Liver (tissue), 8 donors: ENCODE measurements at regions not wholly inside any gene's neighbourhood (a gene's known extent, or its start where the extent isn't known, plus 50 kb on each side); places are given as distances from the start of the nearest gene placed in this dataset.

ENCODE experiments used
- DNase-seq: peaks from one replicate; pipeline ENCODE4 v3.0.0-alpha.2; 2017; ENCODE audit warnings: low spot score
- H3K27ac ChIP-seq, 2 donors: one replicate each; pipeline ENCODE4 v1.7.0; 2013; ENCODE audit warnings: inconsistent platforms in 2 of 2, low read length in 2 of 2, control low read depth in 1 of 2, low read depth in 1 of 2, mild to moderate bottlenecking in 1 of 2
- H3K27me3 ChIP-seq, 4 donors: one replicate each; pipeline versions ENCODE4 v1.6.1 to v1.7.0; 2013; ENCODE audit warnings: low read length in 3 of 4, inconsistent platforms in 1 of 4, mild to moderate bottlenecking in 1 of 4, moderate library complexity in 1 of 4; ENCODE audit not compliant: control insufficient read depth in 4 of 4, insufficient read depth in 4 of 4
- H3K36me3 ChIP-seq, 4 donors: one replicate each; pipeline versions ENCODE4 v1.6.1 to v1.7.0; 2013; ENCODE audit warnings: low read length in 3 of 4, mild to moderate bottlenecking in 3 of 4, low read depth in 1 of 4, moderate library complexity in 1 of 4; ENCODE audit not compliant: control insufficient read depth in 4 of 4, insufficient read depth in 3 of 4
- H3K4me1 ChIP-seq, 4 donors: one replicate each; pipeline versions ENCODE4 v1.6.1 to v1.7.0; 2013; ENCODE audit warnings: low read length in 3 of 4, mild to moderate bottlenecking in 3 of 4, moderate library complexity in 1 of 4; ENCODE audit not compliant: control insufficient read depth in 4 of 4, insufficient read depth in 4 of 4
- H3K4me3 ChIP-seq, 3 donors: one replicate each; pipeline versions ENCODE4 v1.6.1 to v1.7.0; 2013; ENCODE audit warnings: low read length in 3 of 3, control low read depth in 1 of 3, low read depth in 1 of 3, mild to moderate bottlenecking in 1 of 3
- H3K9ac ChIP-seq, 2 donors: one replicate each; pipeline ENCODE4 v1.7.0; 2013; ENCODE audit warnings: low read length in 2 of 2, mild to moderate bottlenecking in 2 of 2, moderate library complexity in 2 of 2, control low read depth in 1 of 2, low read depth in 1 of 2
- H3K9me3 ChIP-seq, 4 donors: one replicate each; pipeline versions ENCODE4 v1.6.1 to v1.7.0; 2013; ENCODE audit warnings: low read length in 3 of 4; ENCODE audit not compliant: control insufficient read depth in 4 of 4
- EGR1 ChIP-seq, 2 donors: IDR thresholded peaks; 2 replicates each; pipeline ENCODE4 v1.6.1; 2016 to 2018; ENCODE audit warnings: antibody characterized with exemption in 2 of 2, low read depth in 2 of 2
- FOXA1 ChIP-seq: IDR thresholded peaks from 2 replicates; pipeline ENCODE4 v1.6.1; 2016; ENCODE audit warnings: antibody characterized with exemption
- FOXA2 ChIP-seq: IDR thresholded peaks from 2 replicates; pipeline ENCODE4 v1.6.1; 2016; ENCODE audit warnings: antibody characterized with exemption
- GABPA ChIP-seq, 2 donors: IDR thresholded peaks in 1 of 2; conservative IDR thresholded peaks in 1 of 2; 2 replicates each; pipeline ENCODE4 v1.6.1; 2016; ENCODE audit warnings: antibody characterized with exemption in 2 of 2, mild to moderate bottlenecking in 1 of 2, moderate library complexity in 1 of 2
- HNF4A ChIP-seq, 2 donors: conservative IDR thresholded peaks; 2 replicates each; pipeline ENCODE4 v1.6.1; 2016; ENCODE audit warnings: antibody characterized with exemption in 2 of 2, mild to moderate bottlenecking in 2 of 2
- HNF4G ChIP-seq: IDR thresholded peaks from 2 replicates; pipeline ENCODE4 v1.6.1; 2016; ENCODE audit warnings: antibody characterized with exemption
- JUND ChIP-seq, 2 donors: IDR thresholded peaks; 2 replicates each; pipeline ENCODE4 v1.6.1; 2016; ENCODE audit warnings: antibody characterized with exemption in 2 of 2
- NR2F2 ChIP-seq: IDR thresholded peaks from 2 replicates; pipeline ENCODE4 v1.6.1; 2016; ENCODE audit warnings: antibody characterized with exemption
- RAD21 ChIP-seq, 2 donors: IDR thresholded peaks; 2 replicates each; pipeline ENCODE4 v1.6.1; 2016; ENCODE audit warnings: antibody characterized with exemption in 2 of 2, mild to moderate bottlenecking in 2 of 2
- RXRA ChIP-seq, 2 donors: IDR thresholded peaks; 2 replicates each; pipeline ENCODE4 v1.6.1; 2017 to 2018; ENCODE audit warnings: antibody characterized with exemption in 2 of 2, mild to moderate bottlenecking in 1 of 2
- SP1 ChIP-seq: IDR thresholded peaks from 2 replicates; pipeline ENCODE4 v1.6.1; 2018; ENCODE audit warnings: antibody characterized with exemption, mild to moderate bottlenecking
- TAF1 ChIP-seq: conservative IDR thresholded peaks from 2 replicates; pipeline ENCODE4 v1.6.1; 2016; ENCODE audit warnings: antibody characterized with exemption, mild to moderate bottlenecking
- YY1 ChIP-seq: IDR thresholded peaks from 2 replicates; pipeline ENCODE4 v1.6.1; 2016; ENCODE audit warnings: antibody characterized with exemption, mild to moderate bottlenecking
- WGBS: extraction: QIAGEN DNeasy Blood & Tissue Kit; methylation state at CpG from one replicate; pipeline ENCODE4 v1.1.7; 2013; 5-methylcytosine and 5-hydroxymethylcytosine counted together
- TF ChIP-seq, protein P1 (sequence below): IDR thresholded peaks from 2 replicates; pipeline ENCODE4 v1.6.1; 2016; ENCODE audit warnings: antibody characterized with exemption
- TF ChIP-seq, protein P2 (sequence below): IDR thresholded peaks from 2 replicates; pipeline ENCODE4 v1.6.1; 2016; ENCODE audit warnings: antibody characterized with exemption
- TF ChIP-seq, protein P3 (sequence below): IDR thresholded peaks from 2 replicates; pipeline ENCODE4 v1.6.1; 2016; ENCODE audit warnings: antibody characterized with exemption
- TF ChIP-seq, protein P4 (sequence below): fragments of 150-350 bp; IDR thresholded peaks from 2 replicates; pipeline ENCODE4 v1.5.1; 2017; ENCODE audit warnings: improper control_type of control experiment, low read depth, low read length; ENCODE audit not compliant: missing input control
- TF ChIP-seq, protein P5 (sequence below): IDR thresholded peaks from 2 replicates; pipeline ENCODE4 v1.6.1; 2016; ENCODE audit warnings: antibody characterized with exemption, mild to moderate bottlenecking
- donor health status: healthy.
- donor health status: healthy.
- donor health status: healthy.
- donor health status: healthy.
- donor health status: healthy.

DNA sequence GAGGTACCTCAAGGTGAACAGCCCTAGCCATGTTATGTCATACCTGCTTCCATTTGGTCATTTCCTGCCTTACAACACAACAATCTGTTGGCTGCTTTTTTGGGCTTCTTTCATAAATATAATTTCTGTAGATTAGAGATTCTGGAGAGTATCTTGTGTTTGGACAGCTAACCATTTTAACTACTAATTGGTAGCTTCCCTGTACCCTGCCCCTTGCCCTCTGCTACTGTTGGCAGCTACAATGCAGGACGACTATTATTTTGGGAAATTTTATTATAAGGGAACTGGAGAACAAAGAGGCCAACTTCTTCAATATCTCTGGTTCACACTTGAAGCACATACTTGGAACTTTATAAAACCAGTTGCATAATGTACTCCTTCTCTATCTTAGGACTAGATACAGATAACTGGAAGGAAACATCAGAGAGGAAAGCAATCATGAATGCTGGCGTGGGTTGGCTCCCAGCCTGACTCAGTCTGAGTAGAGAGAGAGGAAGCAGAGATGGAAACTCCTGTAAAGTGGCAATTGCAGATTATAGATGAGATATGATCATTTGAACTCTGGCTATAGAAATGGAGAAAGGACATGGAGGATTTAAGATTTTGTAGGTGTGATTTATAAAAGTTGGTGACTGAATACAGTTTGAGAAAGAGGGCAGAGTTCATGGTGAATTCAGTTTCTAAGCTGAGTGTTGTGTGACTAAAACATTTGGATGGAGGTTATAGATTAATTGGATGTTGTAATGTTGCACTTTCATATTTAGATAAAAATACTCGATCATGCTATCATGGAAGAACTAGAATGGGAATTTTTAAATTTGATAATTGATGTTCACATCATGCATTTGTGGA, 74.5 kb downstream of the MDH1 start:
- TF ChIP-seq, protein P1, sequence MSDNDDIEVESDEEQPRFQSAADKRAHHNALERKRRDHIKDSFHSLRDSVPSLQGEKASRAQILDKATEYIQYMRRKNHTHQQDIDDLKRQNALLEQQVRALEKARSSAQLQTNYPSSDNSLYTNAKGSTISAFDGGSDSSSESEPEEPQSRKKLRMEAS: no peak
- TF ChIP-seq JUND (IDR thresholded peaks at IDR 0.05) (no peak), NR2F2 (no peak), FOXA2 (no peak), RXRA (IDR thresholded peaks at IDR 0.05) (peak; percentile 54 to 58), RAD21 (IDR thresholded peaks at IDR 0.05) (no peak), GABPA (IDR thresholded peaks at IDR 0.05 in 1 of 2, conservative IDR thresholded peaks at IDR 0.05 in 1 of 2) (peak; percentile 41 to 46), TAF1 (no peak), HNF4A (conservative IDR thresholded peaks at IDR 0.05) (peak; percentile 46 to 57), SP1 (peak; percentile 50), YY1 (peak; percentile 47), EGR1 (IDR thresholded peaks at IDR 0.05; ENCODE audit: low read depth in 2 of 2) (no peak), HNF4G (no peak), FOXA1 (no peak)
- TF ChIP-seq, protein P2, sequence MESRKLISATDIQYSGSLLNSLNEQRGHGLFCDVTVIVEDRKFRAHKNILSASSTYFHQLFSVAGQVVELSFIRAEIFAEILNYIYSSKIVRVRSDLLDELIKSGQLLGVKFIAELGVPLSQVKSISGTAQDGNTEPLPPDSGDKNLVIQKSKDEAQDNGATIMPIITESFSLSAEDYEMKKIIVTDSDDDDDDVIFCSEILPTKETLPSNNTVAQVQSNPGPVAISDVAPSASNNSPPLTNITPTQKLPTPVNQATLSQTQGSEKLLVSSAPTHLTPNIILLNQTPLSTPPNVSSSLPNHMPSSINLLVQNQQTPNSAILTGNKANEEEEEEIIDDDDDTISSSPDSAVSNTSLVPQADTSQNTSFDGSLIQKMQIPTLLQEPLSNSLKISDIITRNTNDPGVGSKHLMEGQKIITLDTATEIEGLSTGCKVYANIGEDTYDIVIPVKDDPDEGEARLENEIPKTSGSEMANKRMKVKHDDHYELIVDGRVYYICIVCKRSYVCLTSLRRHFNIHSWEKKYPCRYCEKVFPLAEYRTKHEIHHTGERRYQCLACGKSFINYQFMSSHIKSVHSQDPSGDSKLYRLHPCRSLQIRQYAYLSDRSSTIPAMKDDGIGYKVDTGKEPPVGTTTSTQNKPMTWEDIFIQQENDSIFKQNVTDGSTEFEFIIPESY: peak; percentile 8
- TF ChIP-seq, protein P3, sequence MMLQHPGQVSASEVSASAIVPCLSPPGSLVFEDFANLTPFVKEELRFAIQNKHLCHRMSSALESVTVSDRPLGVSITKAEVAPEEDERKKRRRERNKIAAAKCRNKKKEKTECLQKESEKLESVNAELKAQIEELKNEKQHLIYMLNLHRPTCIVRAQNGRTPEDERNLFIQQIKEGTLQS: no peak
- TF ChIP-seq, protein P4, sequence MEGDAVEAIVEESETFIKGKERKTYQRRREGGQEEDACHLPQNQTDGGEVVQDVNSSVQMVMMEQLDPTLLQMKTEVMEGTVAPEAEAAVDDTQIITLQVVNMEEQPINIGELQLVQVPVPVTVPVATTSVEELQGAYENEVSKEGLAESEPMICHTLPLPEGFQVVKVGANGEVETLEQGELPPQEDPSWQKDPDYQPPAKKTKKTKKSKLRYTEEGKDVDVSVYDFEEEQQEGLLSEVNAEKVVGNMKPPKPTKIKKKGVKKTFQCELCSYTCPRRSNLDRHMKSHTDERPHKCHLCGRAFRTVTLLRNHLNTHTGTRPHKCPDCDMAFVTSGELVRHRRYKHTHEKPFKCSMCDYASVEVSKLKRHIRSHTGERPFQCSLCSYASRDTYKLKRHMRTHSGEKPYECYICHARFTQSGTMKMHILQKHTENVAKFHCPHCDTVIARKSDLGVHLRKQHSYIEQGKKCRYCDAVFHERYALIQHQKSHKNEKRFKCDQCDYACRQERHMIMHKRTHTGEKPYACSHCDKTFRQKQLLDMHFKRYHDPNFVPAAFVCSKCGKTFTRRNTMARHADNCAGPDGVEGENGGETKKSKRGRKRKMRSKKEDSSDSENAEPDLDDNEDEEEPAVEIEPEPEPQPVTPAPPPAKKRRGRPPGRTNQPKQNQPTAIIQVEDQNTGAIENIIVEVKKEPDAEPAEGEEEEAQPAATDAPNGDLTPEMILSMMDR: no peak
- TF ChIP-seq, protein P5, sequence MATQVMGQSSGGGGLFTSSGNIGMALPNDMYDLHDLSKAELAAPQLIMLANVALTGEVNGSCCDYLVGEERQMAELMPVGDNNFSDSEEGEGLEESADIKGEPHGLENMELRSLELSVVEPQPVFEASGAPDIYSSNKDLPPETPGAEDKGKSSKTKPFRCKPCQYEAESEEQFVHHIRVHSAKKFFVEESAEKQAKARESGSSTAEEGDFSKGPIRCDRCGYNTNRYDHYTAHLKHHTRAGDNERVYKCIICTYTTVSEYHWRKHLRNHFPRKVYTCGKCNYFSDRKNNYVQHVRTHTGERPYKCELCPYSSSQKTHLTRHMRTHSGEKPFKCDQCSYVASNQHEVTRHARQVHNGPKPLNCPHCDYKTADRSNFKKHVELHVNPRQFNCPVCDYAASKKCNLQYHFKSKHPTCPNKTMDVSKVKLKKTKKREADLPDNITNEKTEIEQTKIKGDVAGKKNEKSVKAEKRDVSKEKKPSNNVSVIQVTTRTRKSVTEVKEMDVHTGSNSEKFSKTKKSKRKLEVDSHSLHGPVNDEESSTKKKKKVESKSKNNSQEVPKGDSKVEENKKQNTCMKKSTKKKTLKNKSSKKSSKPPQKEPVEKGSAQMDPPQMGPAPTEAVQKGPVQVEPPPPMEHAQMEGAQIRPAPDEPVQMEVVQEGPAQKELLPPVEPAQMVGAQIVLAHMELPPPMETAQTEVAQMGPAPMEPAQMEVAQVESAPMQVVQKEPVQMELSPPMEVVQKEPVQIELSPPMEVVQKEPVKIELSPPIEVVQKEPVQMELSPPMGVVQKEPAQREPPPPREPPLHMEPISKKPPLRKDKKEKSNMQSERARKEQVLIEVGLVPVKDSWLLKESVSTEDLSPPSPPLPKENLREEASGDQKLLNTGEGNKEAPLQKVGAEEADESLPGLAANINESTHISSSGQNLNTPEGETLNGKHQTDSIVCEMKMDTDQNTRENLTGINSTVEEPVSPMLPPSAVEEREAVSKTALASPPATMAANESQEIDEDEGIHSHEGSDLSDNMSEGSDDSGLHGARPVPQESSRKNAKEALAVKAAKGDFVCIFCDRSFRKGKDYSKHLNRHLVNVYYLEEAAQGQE: peak; percentile 21
- H3K9me3 ChIP-seq: no peaks in the 10 kb centered on the region
- H3K36me3 ChIP-seq: no peaks in the 10 kb centered on the region
- no peaks in the 10 kb centered on the region for H3K27me3 ChIP-seq
- DNase-seq: no peak
- H3K9ac ChIP-seq: no peak overlapping the region
- WGBS: 21% methylated on average over 3 of the region's 3 CpGs
- H3K4me1 ChIP-seq: peaks cover 4 to 59% (median 30%) of the 10 kb centered on the region in 4 donors
- peak overlapping the region; percentile 82 to 84 for H3K27ac ChIP-seq
- H3K4me3 ChIP-seq: no peak overlapping the region
